WI38 (cell line): ENCODE measurements at regions not wholly inside any gene's neighbourhood (a gene's known extent, or its start where the extent isn't known, plus 50 kb on each side); places are given as distances from the start of the nearest gene placed in this dataset.
"Not testable (repeated sequence)": the region's sequence is repeated elsewhere in the genome, so short reads cannot be mapped to it uniquely, and the experiment has no call there.

Experiments used
- H3K4me3 ChIP-seq: 2 replicates; pipeline ENCODE4 v1.5.1; 2011; ENCODE audit warnings: low read depth, mild to moderate bottlenecking, control low read depth, low read length
- CTCF ChIP-seq: IDR thresholded peaks from 2 replicates; pipeline ENCODE4 v1.5.1; 2012; ENCODE audit warnings: low read depth, mild to moderate bottlenecking, control low read depth, low read length

DNA sequence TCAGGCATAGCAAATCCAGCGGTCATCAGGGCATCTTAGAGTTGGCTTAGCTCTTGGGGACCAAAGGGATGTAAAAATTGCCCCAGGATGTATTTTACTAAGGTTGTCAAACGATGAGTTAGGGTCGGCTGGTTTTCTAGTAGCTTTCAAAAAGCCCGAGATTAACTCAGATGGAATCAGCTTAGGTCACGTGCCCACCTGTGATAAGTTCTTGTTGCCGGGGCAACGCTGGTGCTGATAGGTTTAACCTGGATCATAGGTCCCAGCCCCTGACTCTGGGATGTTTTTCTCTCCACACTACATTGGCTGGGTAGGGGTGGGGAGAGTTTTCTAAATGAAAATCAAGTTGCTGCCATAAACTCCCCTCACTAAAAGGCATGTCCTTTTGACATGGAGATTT, 257.3 kb upstream of the SULF2 start:
- H3K4me3 ChIP-seq, result no peak overlapping the region
- TF ChIP-seq CTCF, result no peak

GRCh38 chr20:48041078-48041780, 255.9 kb upstream of the SULF2 start:
- no peak for TF ChIP-seq CTCF
- no peak overlapping the region for H3K4me3 ChIP-seq

DNA sequence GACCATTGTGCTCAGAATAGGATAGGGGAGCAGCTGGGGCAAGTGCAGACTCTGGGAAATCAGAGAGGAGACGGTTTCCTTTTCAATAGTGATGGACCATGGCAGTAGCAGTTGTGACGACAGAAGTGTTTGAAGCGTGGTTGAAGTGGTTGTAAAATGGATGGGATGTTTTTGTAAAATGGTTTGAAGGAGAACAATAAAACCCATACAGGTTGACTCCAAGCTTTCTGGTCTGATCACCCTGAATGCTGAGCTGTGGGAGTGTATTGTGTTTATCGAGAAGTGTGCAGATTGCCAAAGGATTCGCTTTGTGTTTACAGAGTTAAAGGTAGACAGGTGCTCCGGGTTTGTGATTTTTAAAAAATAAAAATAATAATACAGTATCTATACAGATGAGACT, 255.2 kb upstream of the SULF2 start:
- H3K4me3 ChIP-seq, result no peak overlapping the region
- TF ChIP-seq CTCF, result no peak

DNA sequence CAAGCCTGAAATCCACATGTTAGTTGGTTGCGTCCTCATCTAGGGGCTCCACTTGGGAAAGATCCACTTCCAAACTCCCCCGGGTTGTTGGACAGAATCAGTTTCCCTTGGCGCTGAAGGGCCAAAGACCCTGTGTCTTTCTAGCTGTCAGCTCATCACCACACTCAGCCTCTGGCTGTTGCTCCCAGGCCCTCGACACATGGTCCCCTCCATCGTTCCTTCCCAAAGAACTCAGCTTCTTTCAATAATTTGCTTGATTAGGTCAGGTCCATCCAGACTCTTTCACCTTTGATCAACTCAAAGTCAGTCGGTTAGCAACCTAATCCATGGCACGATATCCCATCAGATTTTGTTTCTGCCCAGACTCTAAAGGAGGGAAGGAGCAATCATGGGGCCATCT, 254.8 kb upstream of the SULF2 start:
- no peak overlapping the region for H3K4me3 ChIP-seq
- TF ChIP-seq CTCF, result no peak

- no peak overlapping the region for H3K4me3 ChIP-seq
- TF ChIP-seq CTCF, result no peak
Observed at GRCh38 chr20:48039514-48039913, 254.2 kb upstream of the SULF2 start.

DNA sequence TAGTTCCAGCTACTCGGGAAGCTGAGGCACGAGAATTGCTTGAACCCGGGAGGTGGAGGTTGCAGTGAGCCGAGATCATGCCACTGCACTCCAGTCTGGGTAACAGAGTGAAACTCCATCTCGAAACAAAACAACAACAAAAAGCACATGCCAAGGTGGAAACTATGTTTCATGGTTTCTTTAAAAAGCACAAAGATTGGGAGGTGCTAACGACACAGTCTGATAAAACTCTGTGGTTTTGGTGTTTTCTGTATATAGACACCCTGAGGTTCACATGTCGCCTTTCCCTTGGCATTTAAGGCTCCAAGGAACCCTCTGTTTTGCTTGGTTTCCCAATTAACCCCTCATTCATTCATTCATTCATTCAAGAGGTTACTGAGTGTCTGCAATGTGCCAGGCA, 253.4 kb upstream of the SULF2 start:
- no peak for TF ChIP-seq CTCF
- no peak overlapping the region for H3K4me3 ChIP-seq

GRCh38 chr20:48037798-48038197, 252.5 kb upstream of the SULF2 start:
- H3K4me3 ChIP-seq, result not testable (repeated sequence)
